ENCODE measurements at regions not wholly inside any gene's neighbourhood (a gene's known extent, or its start where the extent isn't known, plus 50 kb on each side); places are given as distances from the start of the nearest gene placed in this dataset.

- DNase-seq (ENCODE audit: low read depth in 2 of 2) = no peak
Measured at GRCh38 chr22:47607486-47607885, 845.0 kb downstream of the TBC1D22A start.

GRCh38 chr22:47606426-47606825, 844.0 kb downstream of the TBC1D22A start:
- no peak for DNase-seq (ENCODE audit: low read depth in 2 of 2)

GRCh38 chr22:47605886-47606285, 843.4 kb downstream of the TBC1D22A start:
- DNase-seq (ENCODE audit: low read depth in 2 of 2) = no peak

GRCh38 chr22:47605441-47605840, 843.0 kb downstream of the TBC1D22A start:
- no peak for DNase-seq (ENCODE audit: low read depth in 2 of 2)

GRCh38 chr22:47604563-47604962, 842.1 kb downstream of the TBC1D22A start:
- DNase-seq (ENCODE audit: low read depth in 2 of 2) = no peak

GRCh38 chr22:47602732-47603131, 840.3 kb downstream of the TBC1D22A start:
- no peak for DNase-seq (ENCODE audit: low read depth in 2 of 2)

- DNase-seq (ENCODE audit: low read depth in 2 of 2) = no peak
Measured at GRCh38 chr22:47601666-47602065, 839.2 kb downstream of the TBC1D22A start.

GRCh38 chr22:47600791-47601625, 838.6 kb downstream of the TBC1D22A start:
- no peak for DNase-seq (ENCODE audit: low read depth in 2 of 2)

GRCh38 chr22:47600281-47600680, 837.8 kb downstream of the TBC1D22A start:
- no peak for DNase-seq (ENCODE audit: low read depth in 2 of 2)

GRCh38 chr22:47599753-47600152, 837.3 kb downstream of the TBC1D22A start:
- DNase-seq (ENCODE audit: low read depth in 2 of 2) = no peak

- DNase-seq (ENCODE audit: low read depth in 2 of 2) = no peak
Measured at GRCh38 chr22:47598864-47599263, 836.4 kb downstream of the TBC1D22A start.

GRCh38 chr22:47597041-47597440, 834.6 kb downstream of the TBC1D22A start:
- no peak for DNase-seq (ENCODE audit: low read depth in 2 of 2)

- DNase-seq (ENCODE audit: low read depth in 2 of 2) = no peak
Measured at GRCh38 chr22:47596176-47596690, 833.8 kb downstream of the TBC1D22A start.

GRCh38 chr22:47594836-47595521, 832.5 kb downstream of the TBC1D22A start:
- no peak for DNase-seq (ENCODE audit: low read depth in 2 of 2)

- no peak for DNase-seq (ENCODE audit: low read depth in 2 of 2)
Measured at GRCh38 chr22:47593911-47594311, 831.5 kb downstream of the TBC1D22A start.

- DNase-seq (ENCODE audit: low read depth in 2 of 2) = no peak
Measured at GRCh38 chr22:47593291-47593690, 830.8 kb downstream of the TBC1D22A start.

- no peak for DNase-seq (ENCODE audit: low read depth in 2 of 2)
Measured at GRCh38 chr22:47592791-47593190, 830.3 kb downstream of the TBC1D22A start.

- DNase-seq (ENCODE audit: low read depth in 2 of 2) = no peak
Measured at GRCh38 chr22:47591709-47592108, 829.3 kb downstream of the TBC1D22A start.

- DNase-seq (ENCODE audit: low read depth in 2 of 2) = no peak
Measured at GRCh38 chr22:47591016-47591415, 828.6 kb downstream of the TBC1D22A start.

GRCh38 chr22:47589271-47590250, 827.1 kb downstream of the TBC1D22A start:
- no peak for DNase-seq (ENCODE audit: low read depth in 2 of 2)

- DNase-seq (ENCODE audit: low read depth in 2 of 2) = no peak
Measured at GRCh38 chr22:47588578-47588960, 826.1 kb downstream of the TBC1D22A start.
